GM06990 (cell line): ENCODE measurements at regions not wholly inside any gene's neighbourhood (a gene's known extent, or its start where the extent isn't known, plus 50 kb on each side); places are given as distances from the start of the nearest gene placed in this dataset.
"Not testable (repeated sequence)": the region's sequence is repeated elsewhere in the genome, so short reads cannot be mapped to it uniquely, and the experiment has no call there.

ENCODE experiments used
- DNase-seq: peaks from one replicate; pipeline ENCODE4 v3.0.0-alpha.2; 2011; ENCODE audit not compliant: insufficient read length; ENCODE audit errors: extremely low read depth
- H3K27me3 ChIP-seq: replicated peaks from 2 replicates; pipeline ENCODE4 v1.6.0; 2011; ENCODE audit warnings: low read length; ENCODE audit not compliant: control insufficient read depth, insufficient read depth
- H3K36me3 ChIP-seq: 2 replicates; pipeline ENCODE4 v1.5.1; 2011; ENCODE audit warnings: low read length; ENCODE audit not compliant: control insufficient read depth, insufficient read depth
- H3K4me3 ChIP-seq: replicated peaks from 2 replicates; pipeline ENCODE4 v1.5.1; 2011; ENCODE audit warnings: low read depth, mild to moderate bottlenecking, control low read depth, low read length
- TF ChIP-seq, protein P1 (sequence below): IDR thresholded peaks from 2 replicates; pipeline ENCODE4 v1.5.1; 2011; ENCODE audit warnings: low read length, control low read depth, mild to moderate bottlenecking, inconsistent platforms; ENCODE audit not compliant: insufficient read depth, poor library complexity, severe bottlenecking

DNA sequence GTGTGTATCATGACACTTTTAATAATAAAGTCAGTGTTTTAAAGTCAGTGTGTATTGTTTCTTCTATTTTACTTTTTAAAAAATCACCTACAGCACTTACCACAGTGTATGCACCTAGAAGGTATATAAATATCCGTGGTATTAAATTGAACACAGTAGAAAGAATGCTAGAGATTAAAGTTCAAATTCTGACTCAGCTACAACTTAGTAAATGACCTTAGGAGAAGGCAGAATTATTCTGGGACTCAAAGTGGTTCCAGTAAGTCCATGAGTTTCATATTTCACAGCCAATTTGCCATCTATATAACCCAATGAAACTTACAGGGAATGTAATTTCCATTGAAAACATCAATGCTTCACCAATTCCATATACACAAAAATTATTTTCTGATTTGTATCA, 52.7 kb upstream of the MAP4 start:
- DNase-seq, result no peak
- Histone ChIP-seq H3K4me3 (no peak overlapping the region), H3K27me3 (no peaks in the 10 kb centered on the region), H3K36me3 (no peaks in the 10 kb centered on the region; the same call in 1 of the 2 replicates)
- TF ChIP-seq, protein P1, sequence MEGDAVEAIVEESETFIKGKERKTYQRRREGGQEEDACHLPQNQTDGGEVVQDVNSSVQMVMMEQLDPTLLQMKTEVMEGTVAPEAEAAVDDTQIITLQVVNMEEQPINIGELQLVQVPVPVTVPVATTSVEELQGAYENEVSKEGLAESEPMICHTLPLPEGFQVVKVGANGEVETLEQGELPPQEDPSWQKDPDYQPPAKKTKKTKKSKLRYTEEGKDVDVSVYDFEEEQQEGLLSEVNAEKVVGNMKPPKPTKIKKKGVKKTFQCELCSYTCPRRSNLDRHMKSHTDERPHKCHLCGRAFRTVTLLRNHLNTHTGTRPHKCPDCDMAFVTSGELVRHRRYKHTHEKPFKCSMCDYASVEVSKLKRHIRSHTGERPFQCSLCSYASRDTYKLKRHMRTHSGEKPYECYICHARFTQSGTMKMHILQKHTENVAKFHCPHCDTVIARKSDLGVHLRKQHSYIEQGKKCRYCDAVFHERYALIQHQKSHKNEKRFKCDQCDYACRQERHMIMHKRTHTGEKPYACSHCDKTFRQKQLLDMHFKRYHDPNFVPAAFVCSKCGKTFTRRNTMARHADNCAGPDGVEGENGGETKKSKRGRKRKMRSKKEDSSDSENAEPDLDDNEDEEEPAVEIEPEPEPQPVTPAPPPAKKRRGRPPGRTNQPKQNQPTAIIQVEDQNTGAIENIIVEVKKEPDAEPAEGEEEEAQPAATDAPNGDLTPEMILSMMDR, result no peak

DNA sequence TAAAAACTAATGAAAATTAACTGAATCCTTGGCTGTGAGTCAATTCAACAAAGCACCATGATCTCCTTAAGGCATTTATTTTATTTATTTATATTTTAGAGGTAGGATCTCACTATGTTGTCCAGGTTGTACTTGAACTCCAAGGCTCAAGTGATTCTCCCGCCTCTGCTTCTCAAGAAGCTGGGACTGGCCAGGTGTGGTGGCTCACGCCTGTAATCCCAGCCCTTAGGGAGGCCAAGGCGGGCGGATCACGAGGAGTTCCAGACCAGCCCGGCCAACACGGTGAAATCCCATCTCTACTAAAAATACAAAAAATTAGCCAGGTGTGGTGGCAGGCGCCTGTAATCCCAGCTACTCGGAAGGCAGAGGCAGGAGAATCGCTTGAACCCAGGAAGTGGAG, 52.1 kb upstream of the MAP4 start:
- DNase-seq, H3K27me3 ChIP-seq, H3K4me3 ChIP-seq, H3K36me3 ChIP-seq: not testable (repeated sequence)

DNA sequence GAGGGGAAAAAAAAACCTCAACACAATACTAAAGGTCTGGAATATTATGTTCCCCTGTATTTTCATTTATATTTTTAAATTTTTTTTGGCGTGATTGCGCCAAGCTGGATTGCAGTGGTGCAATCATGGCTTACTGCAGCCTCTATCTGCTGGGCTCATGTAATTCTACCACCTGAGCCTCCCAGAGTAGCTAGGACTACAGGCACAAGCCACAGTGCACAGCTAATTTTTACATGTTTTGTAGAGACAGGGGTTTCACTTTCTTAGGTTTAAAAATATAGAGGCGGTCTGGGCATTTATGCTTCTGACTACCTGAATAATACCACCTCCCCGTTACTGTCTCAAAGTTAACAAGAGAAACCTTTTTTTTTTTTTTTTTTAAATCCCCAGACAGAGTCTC, 51.1 kb upstream of the MAP4 start:
- Histone ChIP-seq H3K36me3 (no peaks in the 10 kb centered on the region; the same call in 1 of the 2 replicates), H3K27me3 (no peaks in the 10 kb centered on the region), H3K4me3 (no peak overlapping the region)
- TF ChIP-seq, protein P1, result no peak
- no peak for DNase-seq
